Tibial nerve (tissue), 4 donors: ENCODE measurements at regions not wholly inside any gene's neighbourhood (a gene's known extent, or its start where the extent isn't known, plus 50 kb on each side); places are given as distances from the start of the nearest gene placed in this dataset.

ENCODE experiments used
- DNase-seq, 2 donors: peaks; one replicate each; pipeline ENCODE4 v3.0.0-alpha.2; 2019; ENCODE audit warnings: low spot score in 2 of 2
- H3K27ac ChIP-seq, 4 donors: fragments of 200-600 bp; sonication (generic) in 3 of 4; one replicate each; pipeline ENCODE4 v1.5.1; 2017 to 2019; ENCODE audit warnings: mild to moderate bottlenecking in 1 of 4
- H3K27me3 ChIP-seq, 2 donors: fragments of 200-600 bp; sonication (generic) in 1 of 2; one replicate each; pipeline versions ENCODE4 v1.5.1 to v1.6.0; 2017 to 2019
- H3K36me3 ChIP-seq, 3 donors: fragments of 200-600 bp; sonication (generic); one replicate each; pipeline ENCODE4 v1.5.1; 2018 to 2019
- H3K4me1 ChIP-seq, 4 donors: fragments of 200-600 bp; sonication (generic) in 3 of 4; one replicate each; pipeline ENCODE4 v1.5.1; 2017 to 2019
- H3K4me3 ChIP-seq, 4 donors: fragments of 200-600 bp; sonication (generic) in 3 of 4; one replicate each; pipeline ENCODE4 v1.5.1; 2017 to 2019; ENCODE audit warnings: mild to moderate bottlenecking in 1 of 4, moderate library complexity in 1 of 4
- H3K9me3 ChIP-seq, 4 donors: fragments of 200-600 bp; sonication (generic) in 3 of 4; one replicate each; pipeline ENCODE4 v1.5.1; 2017 to 2019
- CTCF ChIP-seq, 5 experiments: fragments of 200-600 bp in 3 of 5; fragments of 450-650 bp in 2 of 5; sonication (generic) in 3 of 5; IDR thresholded peaks; one replicate each; pipeline ENCODE4 v1.5.1; 2016 to 2019; ENCODE audit warnings: antibody characterized with exemption in 5 of 5, mild to moderate bottlenecking in 3 of 5, moderate library complexity in 2 of 5
- EP300 ChIP-seq, 2 donors: sonication (generic); formaldehyde crosslinking; IDR thresholded peaks; one replicate each; pipeline ENCODE4 v1.6.1; 2017; ENCODE audit warnings: antibody characterized with exemption in 2 of 2, mild to moderate bottlenecking in 1 of 2
- POLR2A ChIP-seq, 2 donors: fragments of 450-650 bp; IDR thresholded peaks; one replicate each; pipeline ENCODE4 v1.6.1; 2017; ENCODE audit warnings: antibody characterized with exemption in 2 of 2, mild to moderate bottlenecking in 2 of 2, moderate library complexity in 2 of 2
- WGBS, 2 donors: methylation state at CpG; one replicate each; pipeline ENCODE4 v1.1.5; 2018; 5-methylcytosine and 5-hydroxymethylcytosine counted together

- H3K36me3 ChIP-seq, result no peaks in the 10 kb centered on the region
- DNase-seq, result no peak
- H3K27ac ChIP-seq, result no peak overlapping the region
- peaks cover 0 to 3% (median 0%) of the 10 kb centered on the region in 4 donors for H3K9me3 ChIP-seq
- H3K4me3 ChIP-seq, result no peak overlapping the region
- no peaks in the 10 kb centered on the region for H3K4me1 ChIP-seq
- TF ChIP-seq EP300 (IDR thresholded peaks at IDR 0.05) (no peak), CTCF (IDR thresholded peaks at IDR 0.05) (no peak), POLR2A (IDR thresholded peaks at IDR 0.05) (no peak)
- H3K27me3 ChIP-seq, result no peaks in the 10 kb centered on the region
Observed at GRCh38 chr9:102795532-102795931, 199.6 kb upstream of the CYLC2 start.

- no peaks in the 10 kb centered on the region for H3K36me3 ChIP-seq
- DNase-seq, result no peak
- TF ChIP-seq POLR2A (IDR thresholded peaks at IDR 0.05) (no peak), CTCF (IDR thresholded peaks at IDR 0.05) (no peak), EP300 (IDR thresholded peaks at IDR 0.05) (no peak)
- no peaks in the 10 kb centered on the region for H3K27me3 ChIP-seq
- H3K9me3 ChIP-seq, result no peaks in the 10 kb centered on the region
- no peak overlapping the region for H3K4me3 ChIP-seq
- no peak overlapping the region for H3K27ac ChIP-seq
- no peaks in the 10 kb centered on the region for H3K4me1 ChIP-seq
Observed at GRCh38 chr9:102779356-102779755, 215.8 kb upstream of the CYLC2 start.

GRCh38 chr9:102778746-102779145 lies 216.4 kb upstream of the CYLC2 start:
- no peaks in the 10 kb centered on the region for H3K9me3 ChIP-seq
- no peak overlapping the region for H3K4me3 ChIP-seq
- no peaks in the 10 kb centered on the region for H3K36me3 ChIP-seq
- 65% methylated on average over 4 of the region's 4 CpGs for WGBS, 2 donors
- no peak for DNase-seq
- no peaks in the 10 kb centered on the region for H3K27me3 ChIP-seq
- H3K27ac ChIP-seq, result no peak overlapping the region
- TF ChIP-seq CTCF (IDR thresholded peaks at IDR 0.05), result no peak
- no peak for TF ChIP-seq EP300 (IDR thresholded peaks at IDR 0.05)
- TF ChIP-seq POLR2A (IDR thresholded peaks at IDR 0.05), result no peak
- no peaks in the 10 kb centered on the region for H3K4me1 ChIP-seq

GRCh38 chr9:102770704-102771103 lies 224.4 kb upstream of the CYLC2 start:
- no peaks in the 10 kb centered on the region for H3K9me3 ChIP-seq
- TF ChIP-seq CTCF (IDR thresholded peaks at IDR 0.05) (no peak), POLR2A (IDR thresholded peaks at IDR 0.05) (no peak), EP300 (IDR thresholded peaks at IDR 0.05) (no peak)
- no peaks in the 10 kb centered on the region for H3K27me3 ChIP-seq
- 67 to 69% methylated on average over 3 of the region's 3 CpGs for WGBS, 2 donors
- H3K4me1 ChIP-seq, result no peaks in the 10 kb centered on the region
- H3K36me3 ChIP-seq, result no peaks in the 10 kb centered on the region
- no peak for DNase-seq
- H3K27ac ChIP-seq, result no peak overlapping the region
- H3K4me3 ChIP-seq, result no peak overlapping the region

- Histone ChIP-seq H3K4me1 (no peaks in the 10 kb centered on the region), H3K27ac (no peak overlapping the region), H3K27me3 (no peaks in the 10 kb centered on the region), H3K4me3 (no peak overlapping the region), H3K9me3 (no peaks in the 10 kb centered on the region), H3K36me3 (no peaks in the 10 kb centered on the region)
- DNase-seq, result no peak
- 91 to 93% methylated on average over 1 of the region's 1 CpG for WGBS, 2 donors
- TF ChIP-seq EP300 (IDR thresholded peaks at IDR 0.05) (no peak), POLR2A (IDR thresholded peaks at IDR 0.05) (no peak), CTCF (IDR thresholded peaks at IDR 0.05) (no peak)
Observed at GRCh38 chr9:102769307-102769706, 225.8 kb upstream of the CYLC2 start.
